HG02610 (cell line): ENCODE measurements at regions not wholly inside any gene's neighbourhood (a gene's known extent, or its start where the extent isn't known, plus 50 kb on each side); places are given as distances from the start of the nearest gene placed in this dataset.
A peak's percentile ranks its signal among the peaks of the same experiment; 100 is the strongest.
"Not testable (repeated sequence)": the region's sequence is repeated elsewhere in the genome, so short reads cannot be mapped to it uniquely, and the experiment has no call there.

Source experiments
- ATAC-seq: cut with Tn5 transposase; IDR thresholded peaks from one replicate; pipeline ENCODE4 v1.9.1; 2021; ENCODE audit warnings: mild to moderate bottlenecking, moderate library complexity; ENCODE audit not compliant: unreplicated experiment

- no peak for ATAC-seq
These were observed 93.0 kb upstream of the KCTD7 start for GRCh38 chr7:66535414-66536329.

- no peak for ATAC-seq
These were observed 91.3 kb upstream of the KCTD7 start for GRCh38 chr7:66537380-66537779.

DNA sequence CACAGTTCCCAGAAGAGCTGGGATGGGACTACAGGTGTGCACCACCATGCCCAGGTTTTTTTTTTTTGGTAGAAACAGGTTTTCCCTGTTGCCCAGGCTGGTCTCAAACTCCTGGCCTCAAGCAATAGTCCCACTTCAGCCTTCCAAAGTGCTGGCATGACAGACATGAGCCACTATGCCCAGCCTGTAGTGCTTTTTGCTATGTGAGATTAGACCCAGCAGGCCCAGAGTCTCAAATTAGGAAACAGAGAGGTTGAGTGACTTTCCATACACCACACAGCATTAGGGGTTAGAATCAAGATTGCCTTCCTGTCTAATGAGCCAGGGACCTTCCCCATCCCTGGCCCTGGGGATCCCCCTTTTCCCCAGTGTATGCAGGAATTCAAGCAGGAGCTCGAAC, 90.8 kb upstream of the KCTD7 start:
- no peak for ATAC-seq

GRCh38 chr7:66539264-66539623, 89.4 kb upstream of the KCTD7 start:
- no peak for ATAC-seq

DNA sequence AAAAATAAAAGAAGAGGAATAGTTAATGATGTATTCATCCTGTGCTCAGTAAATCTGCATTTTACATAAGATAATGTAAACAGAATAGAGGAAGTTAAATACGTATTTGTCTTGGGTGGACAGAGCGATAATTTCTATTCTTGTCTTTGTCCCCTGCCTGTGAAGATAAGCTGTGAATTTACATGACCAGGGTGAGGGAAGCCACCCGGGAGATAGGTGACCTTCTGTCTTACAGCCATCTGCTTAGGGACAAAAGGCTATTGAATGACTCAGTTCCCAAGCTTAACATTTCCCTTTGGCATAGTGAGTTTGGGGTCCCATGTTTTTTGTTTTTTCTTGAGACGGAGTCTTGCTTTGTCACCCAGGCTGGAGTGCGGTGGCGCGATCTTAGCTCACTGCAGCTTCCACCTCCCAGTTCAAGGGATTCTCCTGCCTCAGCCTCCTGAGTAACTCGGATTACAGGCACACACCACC, 88.7 kb upstream of the KCTD7 start:
- ATAC-seq: no peak

DNA sequence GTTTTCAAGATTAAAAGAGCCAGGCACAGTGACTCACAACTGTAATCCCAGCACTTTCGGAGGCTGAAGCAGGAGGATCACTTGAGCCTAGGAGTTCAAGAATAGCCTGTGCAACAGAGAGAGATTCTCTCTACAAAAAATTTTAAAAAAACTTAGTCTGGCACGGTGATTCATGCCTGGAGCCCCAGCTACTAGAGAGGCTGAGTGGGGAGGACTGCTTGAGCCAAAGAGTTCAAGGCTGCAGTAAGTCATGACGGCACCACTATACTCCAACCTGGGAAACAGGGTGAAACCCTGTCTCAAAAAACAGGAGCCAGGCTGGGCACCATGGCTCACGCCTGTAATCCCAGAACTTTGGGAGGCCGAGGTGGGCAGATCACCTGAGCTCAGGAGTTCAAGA, 86.6 kb upstream of the KCTD7 start:
- no peak for ATAC-seq

DNA sequence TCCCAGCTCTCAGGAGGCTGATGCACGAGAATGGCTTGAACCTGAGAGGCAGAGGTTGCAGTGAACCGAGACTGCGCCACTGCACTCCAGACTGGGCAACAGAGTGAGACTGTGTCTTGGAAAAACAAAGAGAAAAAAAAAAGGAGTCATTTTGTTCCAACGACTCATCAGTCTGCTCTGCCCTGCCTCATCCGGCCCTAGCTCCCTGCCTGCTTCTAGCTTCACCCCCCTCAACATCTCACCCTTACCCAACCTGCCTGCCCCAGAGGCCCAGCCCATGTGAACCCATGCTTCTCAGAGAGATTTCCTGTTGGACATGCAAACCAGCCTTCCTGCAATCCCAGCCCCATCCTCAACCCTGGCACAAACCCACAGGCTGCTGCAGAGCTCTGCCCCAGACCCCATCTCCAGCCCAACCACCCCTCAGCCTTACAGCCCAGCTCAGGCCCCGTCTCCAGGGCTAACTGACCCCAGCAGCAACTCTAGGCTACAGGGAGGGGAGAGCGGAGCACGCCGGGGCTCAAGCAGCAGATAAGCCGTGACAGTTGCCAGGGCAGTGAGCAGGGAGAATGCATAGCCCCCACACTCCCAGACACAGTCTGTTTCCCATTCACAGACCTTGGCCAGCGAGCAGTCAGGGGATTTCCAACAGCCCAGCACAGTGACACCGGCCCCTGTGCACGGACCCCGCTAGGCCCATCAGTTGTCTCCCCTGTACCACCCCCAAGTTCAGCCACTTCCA, 86.0 kb upstream of the KCTD7 start:
- no peak for ATAC-seq

- ATAC-seq: no peak
These were observed 79.2 kb upstream of the KCTD7 start for GRCh38 chr7:66549466-66549865.

DNA sequence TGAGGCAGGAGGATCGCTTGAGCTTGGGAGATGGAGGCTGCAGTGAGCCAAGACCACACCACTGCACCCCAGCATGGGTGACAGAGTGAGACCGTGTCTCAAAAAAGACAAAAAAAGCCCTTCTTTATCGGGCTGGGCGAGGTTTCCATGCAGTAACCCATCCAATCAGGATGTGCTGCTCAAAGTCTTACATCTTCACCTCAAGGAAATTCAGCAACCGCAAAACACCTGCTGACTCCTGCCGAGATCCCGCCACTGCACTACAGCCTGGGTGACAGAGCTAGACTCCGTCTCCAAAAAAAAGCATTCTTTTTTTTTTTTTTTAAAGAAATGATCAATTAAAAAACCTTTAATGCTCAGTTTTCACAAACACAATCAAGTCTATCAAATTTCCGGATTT, 75.7 kb upstream of the KCTD7 start:
- no peak for ATAC-seq

- not testable (repeated sequence) for ATAC-seq
These were observed 75.0 kb upstream of the KCTD7 start for GRCh38 chr7:66553675-66554074.

DNA sequence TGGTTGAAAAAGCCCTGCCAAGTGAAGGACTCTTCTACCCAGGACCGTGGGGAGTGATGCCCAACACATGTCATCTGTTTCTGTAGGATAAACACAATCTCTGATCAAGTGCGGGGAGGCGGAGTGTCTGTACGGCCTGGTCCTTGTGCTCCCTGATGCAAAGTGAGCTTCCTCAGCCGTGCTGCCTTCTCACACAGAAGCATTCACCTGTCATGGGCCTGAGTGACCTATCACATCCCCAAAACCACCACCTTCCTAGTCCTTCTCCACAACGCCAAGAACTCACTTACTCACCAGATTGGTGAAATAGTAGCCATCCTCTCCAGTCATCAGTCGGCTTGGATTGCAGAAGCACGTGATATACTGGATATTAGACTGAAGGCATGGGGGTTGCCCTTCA, 74.4 kb upstream of the KCTD7 start:
- not testable (repeated sequence) for ATAC-seq

- not testable (repeated sequence) for ATAC-seq
These were observed 73.7 kb upstream of the KCTD7 start for GRCh38 chr7:66554842-66555430.

DNA sequence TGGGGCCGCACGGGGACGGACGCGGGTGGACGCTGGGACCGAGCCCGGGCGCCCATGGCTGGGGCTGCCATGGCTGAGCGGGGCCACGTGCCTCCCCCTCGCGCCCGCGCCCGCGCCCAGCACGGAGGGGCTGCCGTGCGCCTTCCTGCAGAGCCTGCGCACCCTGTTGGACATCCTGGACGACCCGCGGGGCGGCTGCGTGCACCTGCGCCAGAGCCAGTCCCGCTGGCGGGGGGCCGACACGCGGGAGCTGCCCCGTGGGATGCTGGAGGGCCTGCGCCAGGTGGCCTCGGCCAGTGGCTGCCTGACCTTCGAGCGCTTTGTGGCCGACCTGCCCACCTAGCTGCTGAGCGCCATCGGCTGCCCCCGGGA, 72.5 kb upstream of the KCTD7 start:
- ATAC-seq: no peak

GRCh38 chr7:66556549-66557213, 72.0 kb upstream of the KCTD7 start:
- no peak for ATAC-seq

- peak; percentile 65 for ATAC-seq
These were observed 71.2 kb upstream of the KCTD7 start for GRCh38 chr7:66557214-66558200.

DNA sequence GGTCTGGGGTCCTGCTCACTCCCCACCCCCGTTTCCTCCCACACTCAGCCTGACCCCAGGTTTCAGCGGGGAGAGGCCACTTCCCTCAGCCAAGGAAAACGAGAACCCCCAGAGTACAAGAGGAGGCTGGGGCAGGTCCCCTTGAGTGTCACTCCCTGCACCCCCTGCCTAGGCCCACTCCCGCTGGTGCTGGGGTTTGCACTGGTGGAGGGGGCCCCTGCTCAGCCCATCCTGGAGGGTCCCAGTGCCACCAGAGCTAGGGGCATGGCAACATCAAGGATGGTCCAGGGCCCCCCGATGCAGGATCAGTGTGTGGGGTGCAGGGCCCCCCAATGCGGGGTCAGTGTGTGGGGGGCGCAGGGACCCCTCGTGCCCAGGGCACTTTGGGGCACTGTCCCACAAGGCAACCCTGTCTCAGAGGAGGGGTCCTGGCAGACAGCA, 70.5 kb upstream of the KCTD7 start:
- no peak for ATAC-seq

DNA sequence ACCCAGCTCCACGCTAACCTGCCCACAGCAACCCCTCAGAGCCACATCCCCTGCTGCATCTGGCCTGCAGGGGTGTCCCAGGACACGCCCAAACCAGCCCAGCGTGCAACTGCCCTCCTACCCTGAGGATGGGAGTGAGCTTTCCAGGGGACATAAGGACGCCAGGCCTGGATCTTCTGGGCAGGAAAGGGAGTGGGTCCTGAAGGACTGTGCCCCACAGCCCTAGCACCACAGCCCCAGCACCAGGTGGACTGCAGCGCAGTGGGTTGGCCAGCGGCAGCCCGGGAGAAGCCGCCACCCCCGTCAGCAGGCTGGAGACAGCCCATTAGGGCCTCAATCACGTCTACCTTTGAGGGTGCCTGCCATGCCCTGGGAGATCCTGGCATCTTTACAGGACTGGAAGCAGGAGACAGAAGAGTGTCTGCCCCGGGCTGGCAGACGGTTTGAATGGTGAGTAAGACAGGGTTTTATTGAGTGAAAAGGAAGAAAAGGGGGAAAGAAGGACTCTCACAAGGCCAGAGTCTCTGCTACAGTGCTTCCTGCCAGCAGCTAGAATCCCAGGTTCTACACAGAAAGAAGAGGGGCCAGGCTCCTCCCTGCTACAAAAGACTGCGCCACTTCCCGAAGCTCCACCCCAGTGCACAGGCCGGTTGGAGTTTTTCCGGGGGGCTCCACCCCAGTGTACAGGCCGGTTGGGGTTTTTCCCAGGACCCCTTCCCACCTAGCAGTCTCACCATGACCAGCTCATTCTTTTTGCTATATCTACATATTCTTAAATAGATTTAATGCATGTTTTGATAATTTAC, 69.8 kb upstream of the KCTD7 start:
- no peak for ATAC-seq

GRCh38 chr7:66564045-66564444, 64.6 kb upstream of the KCTD7 start:
- ATAC-seq: no peak

DNA sequence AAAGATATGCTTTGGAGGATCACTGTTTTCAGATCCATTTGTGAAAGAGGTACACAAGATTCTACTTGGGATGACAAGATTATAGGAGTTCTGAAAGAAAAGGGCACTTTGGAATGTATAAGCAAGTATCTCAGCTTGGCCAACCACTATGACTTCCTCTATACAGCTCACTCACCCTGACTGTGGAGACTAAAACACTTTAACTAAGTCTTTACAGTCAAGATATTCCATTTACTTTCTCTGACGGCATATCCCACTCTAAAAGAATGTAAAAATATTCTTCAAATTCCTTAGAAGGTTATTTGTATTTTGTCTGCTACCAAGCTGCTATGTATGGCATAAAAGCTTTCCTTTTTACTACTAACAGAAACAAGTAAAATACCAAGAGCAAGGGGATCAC, 58.5 kb upstream of the KCTD7 start:
- ATAC-seq: not testable (repeated sequence)
